MM.1S (cell line): ENCODE measurements at regions not wholly inside any gene's neighbourhood (a gene's known extent, or its start where the extent isn't known, plus 50 kb on each side); places are given as distances from the start of the nearest gene placed in this dataset.

ENCODE experiments used
- DNase-seq: peaks from one replicate; pipeline ENCODE4 v3.0.0-alpha.2; 2015
- H2AFZ ChIP-seq: fragments of 300-600 bp; sonication (generic); 2 replicates; pipeline ENCODE4 v1.6.0; 2016; ENCODE audit warnings: antibody characterized with exemption, low read length
- H3F3A ChIP-seq: fragments of 300-600 bp; sonication (generic); 2 replicates; pipeline ENCODE4 v1.6.1; 2016; ENCODE audit warnings: mild to moderate bottlenecking, antibody characterized with exemption, low read length, moderate library complexity, mixed read lengths; ENCODE audit not compliant: insufficient read depth
- H3K27ac ChIP-seq: fragments of 300-600 bp; sonication (generic); 2 replicates; pipeline ENCODE4 v1.5.1; 2016; ENCODE audit warnings: mild to moderate bottlenecking, low read length
- H3K27me3 ChIP-seq: fragments of 300-600 bp; sonication (generic); replicated peaks from 2 replicates; pipeline ENCODE4 v1.6.0; 2016; ENCODE audit warnings: low read length; ENCODE audit not compliant: insufficient read depth
- H3K36me3 ChIP-seq: fragments of 300-600 bp; sonication (generic); replicated peaks from 2 replicates; pipeline ENCODE4 v1.6.1; 2016; ENCODE audit warnings: mild to moderate bottlenecking, low read length, mixed read lengths; ENCODE audit not compliant: insufficient read depth
- H3K4me1 ChIP-seq: fragments of 300-600 bp; sonication (generic); 2 replicates; pipeline ENCODE4 v1.6.1; 2016; ENCODE audit warnings: low read length, mixed read lengths
- H3K4me2 ChIP-seq: fragments of 300-600 bp; sonication (generic); 2 replicates; pipeline ENCODE4 v1.6.0; 2016; ENCODE audit warnings: low read depth, low read length
- H3K4me3 ChIP-seq: fragments of 300-600 bp; sonication (generic); 2 replicates; pipeline ENCODE4 v1.5.1; 2016; ENCODE audit warnings: low read length, mixed read lengths
- H3K79me2 ChIP-seq: fragments of 300-600 bp; sonication (generic); 2 replicates; pipeline ENCODE4 v1.6.1; 2016; ENCODE audit warnings: mixed run types, low read length, mixed read lengths
- H3K9ac ChIP-seq: fragments of 300-600 bp; sonication (generic); 2 replicates; pipeline ENCODE4 v1.6.1; 2016; ENCODE audit warnings: low read length, mixed read lengths
- H3K9me2 ChIP-seq: fragments of 300-600 bp; sonication (generic); replicated peaks from 2 replicates; pipeline ENCODE4 v1.6.1; 2016; ENCODE audit warnings: mild to moderate bottlenecking, low read length, mixed read lengths; ENCODE audit not compliant: insufficient read depth
- H3K9me3 ChIP-seq: fragments of 300-600 bp; sonication (generic); replicated peaks from 2 replicates; pipeline ENCODE4 v1.6.1; 2016; ENCODE audit warnings: mild to moderate bottlenecking, low read length, mixed read lengths; ENCODE audit not compliant: insufficient read depth
- H4K20me1 ChIP-seq: fragments of 300-600 bp; sonication (generic); 2 replicates; pipeline ENCODE4 v1.6.1; 2016; ENCODE audit warnings: mild to moderate bottlenecking, low read length, moderate library complexity, mixed read lengths; ENCODE audit not compliant: insufficient read depth
- EZH2 ChIP-seq: fragments of 300-600 bp; sonication (generic); optimal IDR thresholded peaks from 2 replicates; pipeline ENCODE3; 2017; ENCODE audit warnings: low read depth, mild to moderate bottlenecking, antibody characterized with exemption, low read length, mixed read lengths
- EZH2phosphoT487 ChIP-seq: fragments of 300-600 bp; sonication (generic); IDR thresholded peaks from 2 replicates; pipeline ENCODE4 v1.6.1; 2018; ENCODE audit warnings: antibody characterized with exemption, low read length
- TF ChIP-seq, protein P1 (sequence below): fragments of 300-600 bp; sonication (generic); IDR thresholded peaks from 2 replicates; pipeline ENCODE4 v1.5.1; 2016; ENCODE audit warnings: antibody characterized with exemption, low read length, mixed read lengths

GRCh38 chr6:74567281-74567922 lies 638.5 kb downstream of the COL12A1 start:
- H3K4me1 ChIP-seq = no peaks in the 10 kb centered on the region
- no peak overlapping the region for H3K4me2 ChIP-seq
- H3K36me3 ChIP-seq = no peaks in the 10 kb centered on the region
- TF ChIP-seq EZH2 (no peak), EZH2phosphoT487 (no peak)
- TF ChIP-seq, protein P1, sequence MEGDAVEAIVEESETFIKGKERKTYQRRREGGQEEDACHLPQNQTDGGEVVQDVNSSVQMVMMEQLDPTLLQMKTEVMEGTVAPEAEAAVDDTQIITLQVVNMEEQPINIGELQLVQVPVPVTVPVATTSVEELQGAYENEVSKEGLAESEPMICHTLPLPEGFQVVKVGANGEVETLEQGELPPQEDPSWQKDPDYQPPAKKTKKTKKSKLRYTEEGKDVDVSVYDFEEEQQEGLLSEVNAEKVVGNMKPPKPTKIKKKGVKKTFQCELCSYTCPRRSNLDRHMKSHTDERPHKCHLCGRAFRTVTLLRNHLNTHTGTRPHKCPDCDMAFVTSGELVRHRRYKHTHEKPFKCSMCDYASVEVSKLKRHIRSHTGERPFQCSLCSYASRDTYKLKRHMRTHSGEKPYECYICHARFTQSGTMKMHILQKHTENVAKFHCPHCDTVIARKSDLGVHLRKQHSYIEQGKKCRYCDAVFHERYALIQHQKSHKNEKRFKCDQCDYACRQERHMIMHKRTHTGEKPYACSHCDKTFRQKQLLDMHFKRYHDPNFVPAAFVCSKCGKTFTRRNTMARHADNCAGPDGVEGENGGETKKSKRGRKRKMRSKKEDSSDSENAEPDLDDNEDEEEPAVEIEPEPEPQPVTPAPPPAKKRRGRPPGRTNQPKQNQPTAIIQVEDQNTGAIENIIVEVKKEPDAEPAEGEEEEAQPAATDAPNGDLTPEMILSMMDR = no peak
- H2AFZ ChIP-seq = no peak overlapping the region
- no peaks in the 10 kb centered on the region for H3K27me3 ChIP-seq
- DNase-seq = no peak
- H3K27ac ChIP-seq = no peak overlapping the region
- no peaks in the 10 kb centered on the region for H3K9me2 ChIP-seq
- H3K79me2 ChIP-seq = no peaks in the 10 kb centered on the region
- no peaks in the 10 kb centered on the region for H4K20me1 ChIP-seq
- H3F3A ChIP-seq = no peaks in the 10 kb centered on the region
- H3K4me3 ChIP-seq = no peak overlapping the region
- no peak overlapping the region for H3K9ac ChIP-seq
- H3K9me3 ChIP-seq = no peaks in the 10 kb centered on the region

- Histone ChIP-seq H2AFZ (no peak overlapping the region), H3K36me3 (no peaks in the 10 kb centered on the region), H3K9ac (no peak overlapping the region), H3K9me3 (no peaks in the 10 kb centered on the region), H3K4me3 (no peak overlapping the region), H3K79me2 (no peaks in the 10 kb centered on the region), H3F3A (no peaks in the 10 kb centered on the region), H3K27me3 (no peaks in the 10 kb centered on the region), H3K4me2 (no peak overlapping the region), H3K4me1 (no peaks in the 10 kb centered on the region), H3K27ac (no peak overlapping the region), H4K20me1 (no peaks in the 10 kb centered on the region), H3K9me2 (no peaks in the 10 kb centered on the region)
- no peak for TF ChIP-seq EZH2
- TF ChIP-seq, protein P1 = no peak
- no peak for TF ChIP-seq EZH2phosphoT487
- DNase-seq = no peak
Measured at GRCh38 chr6:74557236-74557635, 648.6 kb downstream of the COL12A1 start.

DNA sequence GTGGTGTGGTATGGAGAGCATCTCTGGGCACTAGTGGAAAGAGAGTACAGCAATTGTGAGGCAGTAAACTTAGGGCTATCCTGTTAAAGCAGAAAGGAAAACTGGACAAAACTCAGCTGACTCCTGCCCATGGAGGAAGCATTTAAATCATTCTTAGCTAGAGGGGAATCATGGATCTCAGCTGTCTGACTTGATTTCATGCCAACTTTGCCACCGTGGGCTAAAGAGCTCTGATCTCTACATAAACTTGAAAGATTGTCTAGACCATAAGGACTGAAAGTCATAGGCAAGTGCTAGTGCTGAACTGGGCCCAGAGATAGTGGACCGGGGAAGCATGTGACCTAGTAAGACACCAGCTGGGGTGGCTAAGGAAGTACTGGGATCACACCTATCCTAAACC lies 651.8 kb downstream of the COL12A1 start:
- DNase-seq = no peak
- Histone ChIP-seq H3K4me1 (no peaks in the 10 kb centered on the region), H3K79me2 (no peaks in the 10 kb centered on the region)

More for the DNA sequence above, 651.8 kb downstream of the COL12A1 start:
- Histone ChIP-seq H3K9ac (no peak overlapping the region), H3K9me3 (no peaks in the 10 kb centered on the region), H3K9me2 (no peaks in the 10 kb centered on the region), H3F3A (no peaks in the 10 kb centered on the region), H3K27me3 (no peaks in the 10 kb centered on the region), H4K20me1 (no peaks in the 10 kb centered on the region), H3K27ac (no peak overlapping the region), H2AFZ (no peak overlapping the region), H3K36me3 (no peaks in the 10 kb centered on the region), H3K4me2 (no peak overlapping the region), H3K4me3 (no peak overlapping the region)
- TF ChIP-seq EZH2 = no peak
- TF ChIP-seq, protein P1 = no peak
- TF ChIP-seq EZH2phosphoT487 = no peak
